NCI-H460 (cell line): ENCODE measurements at regions not wholly inside any gene's neighbourhood (a gene's known extent, or its start where the extent isn't known, plus 50 kb on each side); places are given as distances from the start of the nearest gene placed in this dataset.

Experiments
- DNase-seq: peaks from one replicate; pipeline ENCODE4 v3.0.0-alpha.2; 2016; ENCODE audit warnings: low read depth; ENCODE audit errors: extremely low read depth

- DNase-seq, result no peak
Measured at GRCh38 chr1:58031416-58031815, 515.1 kb downstream of the OMA1 start.

GRCh38 chr1:58030456-58030855, 516.1 kb downstream of the OMA1 start:
- no peak for DNase-seq

- DNase-seq, result no peak
Measured at GRCh38 chr1:58017641-58018040, 528.9 kb downstream of the OMA1 start.

GRCh38 chr1:58013237-58013636, 533.3 kb downstream of the OMA1 start:
- DNase-seq, result no peak

- DNase-seq, result no peak
Measured at GRCh38 chr1:58011978-58012377, 534.5 kb downstream of the OMA1 start.

- DNase-seq, result no peak
Measured at GRCh38 chr1:58006421-58007046, 540.0 kb downstream of the OMA1 start.

- DNase-seq, result no peak
Measured at GRCh38 chr1:58005212-58005611, 541.3 kb downstream of the OMA1 start.

- no peak for DNase-seq
Measured at GRCh38 chr1:58003988-58004387, 542.5 kb downstream of the OMA1 start.

GRCh38 chr1:58003059-58003458, 543.5 kb downstream of the OMA1 start:
- no peak for DNase-seq

- DNase-seq, result no peak
Measured at GRCh38 chr1:58000821-58001220, 545.7 kb downstream of the OMA1 start.

- DNase-seq, result no peak
Measured at GRCh38 chr1:58000116-58000515, 546.4 kb downstream of the OMA1 start.

- DNase-seq, result no peak
Measured at GRCh38 chr1:57996400-57996799, 550.1 kb downstream of the OMA1 start.

- no peak for DNase-seq
Measured at GRCh38 chr1:57991289-57991688, 555.2 kb downstream of the OMA1 start.

GRCh38 chr1:57989877-57990276, 556.6 kb downstream of the OMA1 start:
- DNase-seq, result no peak

GRCh38 chr1:57987523-57987922, 559.0 kb downstream of the OMA1 start:
- no peak for DNase-seq

- no peak for DNase-seq
Measured at GRCh38 chr1:57986432-57986831, 560.1 kb downstream of the OMA1 start.

- no peak for DNase-seq
Measured at GRCh38 chr1:57984277-57984676, 560.4 kb upstream of the DAB1 start.

- no peak for DNase-seq
Measured at GRCh38 chr1:57983441-57983840, 559.6 kb upstream of the DAB1 start.

- no peak for DNase-seq
Measured at GRCh38 chr1:57982852-57983251, 559.0 kb upstream of the DAB1 start.

- no peak for DNase-seq
Measured at GRCh38 chr1:57976216-57976615, 552.4 kb upstream of the DAB1 start.

- no peak for DNase-seq
Measured at GRCh38 chr1:57968321-57968720, 544.5 kb upstream of the DAB1 start.

- DNase-seq, result no peak
Measured at GRCh38 chr1:57966751-57967406, 543.0 kb upstream of the DAB1 start.

GRCh38 chr1:57966340-57966739, 542.5 kb upstream of the DAB1 start:
- no peak for DNase-seq
